SU-DHL-6 (cell line): ENCODE measurements at regions not wholly inside any gene's neighbourhood (a gene's known extent, or its start where the extent isn't known, plus 50 kb on each side); places are given as distances from the start of the nearest gene placed in this dataset.

Source experiments
- CTCF ChIP-seq: fragments of 200-600 bp; sonication (generic); IDR thresholded peaks from one replicate; pipeline ENCODE4 v1.5.1; 2017; ENCODE audit warnings: antibody characterized with exemption, mild to moderate bottlenecking, low read length, moderate library complexity; ENCODE audit not compliant: insufficient read depth, poor library complexity, severe bottlenecking
- EZH2phosphoT487 ChIP-seq: fragments of 200-600 bp; sonication (generic), shearing (Covaris generic); conservative IDR thresholded peaks from 2 replicates; pipeline ENCODE4 v1.6.1; 2018; ENCODE audit warnings: mild to moderate bottlenecking, antibody characterized with exemption, low read length, moderate library complexity, mixed read lengths

GRCh38 chr3:182268711-182269110, 524.6 kb upstream of the ATP11B start:
- TF ChIP-seq CTCF = no peak
- TF ChIP-seq EZH2phosphoT487 = no peak
